Thyroid gland (tissue), 4 donors: ENCODE measurements at regions not wholly inside any gene's neighbourhood (a gene's known extent, or its start where the extent isn't known, plus 50 kb on each side); places are given as distances from the start of the nearest gene placed in this dataset.

ENCODE experiments used
- DNase-seq, 2 donors: peaks; one replicate each; pipeline ENCODE4 v3.0.0-alpha.2; 2019
- H3K27ac ChIP-seq, 3 donors: fragments of 200-600 bp; sonication (generic); 1 replicate in 2 of 3; 2 replicates in 1 of 3; pipeline ENCODE4 v1.5.1; 2016 to 2019; ENCODE audit warnings: mild to moderate bottlenecking in 1 of 3, moderate library complexity in 1 of 3
- H3K27me3 ChIP-seq: fragments of 200-600 bp; sonication (generic); one replicate; pipeline ENCODE4 v1.5.1; 2019
- H3K36me3 ChIP-seq, 2 donors: fragments of 200-600 bp; sonication (generic); one replicate each; pipeline ENCODE4 v1.5.1; 2016 to 2019
- H3K4me1 ChIP-seq, 2 donors: fragments of 200-600 bp; sonication (generic); one replicate each; pipeline ENCODE4 v1.5.1; 2017 to 2019
- H3K4me3 ChIP-seq, 3 donors: fragments of 200-600 bp; sonication (generic); replicated peaks in 1 of 3; 1 replicate in 2 of 3; 2 replicates in 1 of 3; pipeline ENCODE4 v1.5.1; 2016; ENCODE audit warnings: mild to moderate bottlenecking in 1 of 3
- H3K9me3 ChIP-seq: fragments of 200-600 bp; sonication (generic); one replicate; pipeline ENCODE4 v1.5.1; 2017
- POLR2A ChIP-seq, 2 donors: fragments of 450-650 bp; IDR thresholded peaks; one replicate each; pipeline ENCODE4 v1.6.1; 2017; ENCODE audit warnings: antibody characterized with exemption in 2 of 2, mild to moderate bottlenecking in 2 of 2, moderate library complexity in 1 of 2
- WGBS, 2 donors: methylation state at CpG; one replicate each; pipeline ENCODE4 v1.1.5; 2017; 5-methylcytosine and 5-hydroxymethylcytosine counted together
- intact Hi-C: fragments of 100-400 bp; cut with DNase I; formaldehyde crosslinking; loops from one replicate; pipeline ENCODE4 v1.15.1; 2023
- TF ChIP-seq, protein P1 (sequence below), 6 experiments: fragments of 200-600 bp in 3 of 6; fragments of 450-650 bp in 3 of 6; sonication (generic) in 3 of 6; IDR thresholded peaks; one replicate each; pipeline ENCODE4 v1.5.1; 2016 to 2019; ENCODE audit warnings: antibody characterized with exemption in 6 of 6, mild to moderate bottlenecking in 2 of 6, inconsistent platforms in 1 of 6, moderate library complexity in 1 of 6

DNA sequence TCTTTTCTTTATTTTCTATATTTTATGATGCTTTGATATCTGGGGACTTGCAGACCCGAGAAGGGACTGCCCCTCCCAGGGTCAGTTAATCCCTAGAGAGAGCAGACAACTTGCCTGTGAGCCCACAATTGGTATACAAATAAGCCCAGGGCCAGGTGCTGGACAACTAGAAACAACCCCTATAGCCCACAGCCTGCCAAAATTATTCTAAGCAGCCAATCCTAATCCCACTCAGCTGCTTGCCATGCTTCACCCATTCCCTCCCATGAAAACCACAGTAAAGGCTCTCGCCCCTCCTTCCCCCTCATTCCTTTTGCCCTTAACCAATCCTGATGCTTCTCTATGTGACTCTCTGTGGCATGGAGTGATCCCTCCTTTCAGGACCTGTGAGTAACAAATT, 380.7 kb downstream of the RBM43 start:
- Histone ChIP-seq H3K27ac (no peak overlapping the region), H3K27me3 (no peaks in the 10 kb centered on the region), H3K9me3 (no peaks in the 10 kb centered on the region), H3K4me3 (no peak overlapping the region), H3K36me3 (no peaks in the 10 kb centered on the region), H3K4me1 (no peaks in the 10 kb centered on the region)
- WGBS, 2 donors = 91% methylated on average over 2 of the region's 2 CpGs
- no peak for TF ChIP-seq POLR2A (IDR thresholded peaks at IDR 0.05)
- TF ChIP-seq, protein P1, sequence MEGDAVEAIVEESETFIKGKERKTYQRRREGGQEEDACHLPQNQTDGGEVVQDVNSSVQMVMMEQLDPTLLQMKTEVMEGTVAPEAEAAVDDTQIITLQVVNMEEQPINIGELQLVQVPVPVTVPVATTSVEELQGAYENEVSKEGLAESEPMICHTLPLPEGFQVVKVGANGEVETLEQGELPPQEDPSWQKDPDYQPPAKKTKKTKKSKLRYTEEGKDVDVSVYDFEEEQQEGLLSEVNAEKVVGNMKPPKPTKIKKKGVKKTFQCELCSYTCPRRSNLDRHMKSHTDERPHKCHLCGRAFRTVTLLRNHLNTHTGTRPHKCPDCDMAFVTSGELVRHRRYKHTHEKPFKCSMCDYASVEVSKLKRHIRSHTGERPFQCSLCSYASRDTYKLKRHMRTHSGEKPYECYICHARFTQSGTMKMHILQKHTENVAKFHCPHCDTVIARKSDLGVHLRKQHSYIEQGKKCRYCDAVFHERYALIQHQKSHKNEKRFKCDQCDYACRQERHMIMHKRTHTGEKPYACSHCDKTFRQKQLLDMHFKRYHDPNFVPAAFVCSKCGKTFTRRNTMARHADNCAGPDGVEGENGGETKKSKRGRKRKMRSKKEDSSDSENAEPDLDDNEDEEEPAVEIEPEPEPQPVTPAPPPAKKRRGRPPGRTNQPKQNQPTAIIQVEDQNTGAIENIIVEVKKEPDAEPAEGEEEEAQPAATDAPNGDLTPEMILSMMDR (IDR thresholded peaks at IDR 0.05) = no peak
- intact Hi-C loops = no loop called here
- no peak for DNase-seq

DNA sequence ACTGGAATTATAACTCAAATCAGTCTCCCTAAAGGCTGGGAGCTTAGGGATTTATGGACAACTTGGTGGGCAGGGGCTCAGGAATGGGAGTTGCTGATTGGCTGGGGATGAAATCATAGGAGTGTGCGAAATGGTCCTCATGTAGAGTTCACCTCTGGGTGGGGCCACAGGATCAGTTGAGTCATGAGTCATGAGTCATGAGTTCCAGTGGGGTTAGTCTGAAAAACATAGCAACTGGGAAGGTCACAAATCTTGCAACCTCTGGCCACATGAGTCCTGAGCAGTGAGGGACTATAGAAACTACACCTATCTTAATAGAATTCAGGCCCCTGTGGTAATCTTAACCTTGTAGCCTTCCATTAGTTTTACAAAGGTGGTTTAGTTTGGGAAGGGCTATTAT, 383.3 kb downstream of the RBM43 start:
- H3K27me3 ChIP-seq = no peaks in the 10 kb centered on the region
- no peak overlapping the region for H3K4me3 ChIP-seq
- TF ChIP-seq POLR2A (IDR thresholded peaks at IDR 0.05) = no peak
- TF ChIP-seq, protein P1 (IDR thresholded peaks at IDR 0.05) = no peak
- DNase-seq = no peak
- no peak overlapping the region for H3K27ac ChIP-seq
- no peaks in the 10 kb centered on the region for H3K9me3 ChIP-seq
- intact Hi-C loops = no loop called here
- no peaks in the 10 kb centered on the region for H3K4me1 ChIP-seq
- no peaks in the 10 kb centered on the region for H3K36me3 ChIP-seq
- WGBS, 2 donors = 96 to 100% methylated on average over 1 of the region's 1 CpG

- intact Hi-C loops = no loop called here
- Histone ChIP-seq H3K36me3 (no peaks in the 10 kb centered on the region), H3K4me3 (no peak overlapping the region), H3K9me3 (no peaks in the 10 kb centered on the region), H3K4me1 (no peaks in the 10 kb centered on the region), H3K27me3 (no peaks in the 10 kb centered on the region), H3K27ac (no peak overlapping the region)
- no peak for DNase-seq
- TF ChIP-seq POLR2A (IDR thresholded peaks at IDR 0.05) = no peak
- TF ChIP-seq, protein P1 (IDR thresholded peaks at IDR 0.05) = no peak
- WGBS, 2 donors = 64 to 66% methylated on average over 5 of the region's 5 CpGs
Measured at GRCh38 chr2:150876251-150876950, 385.3 kb downstream of the RBM43 start.

- no peak overlapping the region for H3K27ac ChIP-seq
- H3K4me1 ChIP-seq = no peaks in the 10 kb centered on the region
- TF ChIP-seq POLR2A (IDR thresholded peaks at IDR 0.05) = no peak
- TF ChIP-seq, protein P1 (IDR thresholded peaks at IDR 0.05) = no peak
- intact Hi-C loops = no loop called here
- WGBS, 2 donors = 91 to 93% methylated on average over 4 of the region's 4 CpGs
- no peaks in the 10 kb centered on the region for H3K36me3 ChIP-seq
- no peaks in the 10 kb centered on the region for H3K9me3 ChIP-seq
- H3K27me3 ChIP-seq = no peaks in the 10 kb centered on the region
- DNase-seq = no peak
- H3K4me3 ChIP-seq = no peak overlapping the region
Measured at GRCh38 chr2:150873396-150873772, 385.9 kb upstream of the RND3 start.

- Histone ChIP-seq H3K4me3 (no peak overlapping the region), H3K27me3 (no peaks in the 10 kb centered on the region), H3K36me3 (no peaks in the 10 kb centered on the region), H3K27ac (no peak overlapping the region), H3K4me1 (no peaks in the 10 kb centered on the region), H3K9me3 (no peaks in the 10 kb centered on the region)
- no peak for DNase-seq
- intact Hi-C loops = no loop called here
- 50 to 57% methylated on average over 5 of the region's 5 CpGs for WGBS, 2 donors
- TF ChIP-seq POLR2A (IDR thresholded peaks at IDR 0.05) = no peak
- TF ChIP-seq, protein P1 (IDR thresholded peaks at IDR 0.05) = no peak
Measured at GRCh38 chr2:150872756-150873395, 385.4 kb upstream of the RND3 start.
